Islet precursor cell (in vitro differentiated cells): ENCODE measurements at regions not wholly inside any gene's neighbourhood (a gene's known extent, or its start where the extent isn't known, plus 50 kb on each side); places are given as distances from the start of the nearest gene placed in this dataset.

Experiments used
- DNase-seq: peaks from one replicate; pipeline ENCODE4 v3.0.0-alpha.2; 2018

DNA sequence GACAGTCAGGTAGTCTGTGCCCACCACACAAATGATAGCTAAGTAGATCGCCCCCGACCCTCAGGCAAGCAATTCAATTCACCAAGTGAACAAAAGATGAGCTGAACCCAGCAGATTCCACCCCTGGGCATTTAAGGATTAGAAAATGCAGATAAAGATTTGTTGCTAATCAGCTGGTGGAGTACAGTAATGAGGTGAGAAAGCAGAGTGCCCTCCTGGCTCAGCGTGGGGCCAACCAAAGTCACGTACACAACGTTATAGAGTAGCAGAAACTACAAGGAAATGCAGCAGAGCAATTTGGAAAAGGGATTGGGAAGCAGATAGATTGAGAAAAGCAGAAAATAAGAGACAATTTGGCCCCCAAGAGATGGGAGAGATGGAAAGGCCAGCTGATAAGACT, 91.2 kb downstream of the SOX9 start:
- DNase-seq = no peak

DNA sequence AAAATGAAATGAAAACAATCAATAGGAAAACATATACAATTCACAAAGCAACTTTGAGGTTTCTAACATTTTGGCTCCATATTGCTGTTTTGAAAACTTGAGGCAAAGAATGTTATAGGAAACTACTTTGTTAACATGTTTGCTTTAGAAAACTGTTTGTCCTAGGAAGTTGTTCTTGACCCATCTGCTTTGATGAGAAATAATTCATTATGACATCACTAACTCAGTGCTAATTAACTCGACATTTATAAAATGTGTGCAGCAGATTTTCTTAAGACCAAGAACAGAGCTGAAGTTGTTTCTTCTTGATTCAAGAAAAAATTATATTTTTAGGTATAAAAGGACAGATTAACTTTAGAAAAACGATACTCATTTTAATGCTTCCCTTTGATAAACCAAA, 94.7 kb downstream of the SOX9 start:
- DNase-seq = no peak

DNA sequence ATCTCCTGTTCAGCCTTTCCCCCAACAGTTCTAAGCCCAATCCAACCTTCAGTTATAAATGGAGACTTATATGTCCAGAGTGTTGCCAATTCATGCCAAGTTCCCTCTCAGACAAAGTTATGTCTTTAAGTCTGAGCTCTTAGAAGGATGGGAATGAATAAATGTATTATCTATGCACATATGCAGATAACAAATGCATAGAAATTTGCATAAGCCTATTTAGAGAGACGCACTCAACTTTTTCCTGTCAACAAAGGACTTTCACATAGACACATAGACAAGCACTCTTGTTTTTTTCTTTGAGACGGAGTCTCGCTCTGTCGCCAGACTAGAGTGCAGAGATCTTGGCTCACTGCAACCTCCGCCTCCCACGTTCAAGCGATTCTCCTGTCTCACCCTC, 95.1 kb downstream of the SOX9 start:
- DNase-seq = no peak

GRCh38 chr17:72219137-72219823, 98.5 kb downstream of the SOX9 start:
- peak; percentile 67 for DNase-seq

DNA sequence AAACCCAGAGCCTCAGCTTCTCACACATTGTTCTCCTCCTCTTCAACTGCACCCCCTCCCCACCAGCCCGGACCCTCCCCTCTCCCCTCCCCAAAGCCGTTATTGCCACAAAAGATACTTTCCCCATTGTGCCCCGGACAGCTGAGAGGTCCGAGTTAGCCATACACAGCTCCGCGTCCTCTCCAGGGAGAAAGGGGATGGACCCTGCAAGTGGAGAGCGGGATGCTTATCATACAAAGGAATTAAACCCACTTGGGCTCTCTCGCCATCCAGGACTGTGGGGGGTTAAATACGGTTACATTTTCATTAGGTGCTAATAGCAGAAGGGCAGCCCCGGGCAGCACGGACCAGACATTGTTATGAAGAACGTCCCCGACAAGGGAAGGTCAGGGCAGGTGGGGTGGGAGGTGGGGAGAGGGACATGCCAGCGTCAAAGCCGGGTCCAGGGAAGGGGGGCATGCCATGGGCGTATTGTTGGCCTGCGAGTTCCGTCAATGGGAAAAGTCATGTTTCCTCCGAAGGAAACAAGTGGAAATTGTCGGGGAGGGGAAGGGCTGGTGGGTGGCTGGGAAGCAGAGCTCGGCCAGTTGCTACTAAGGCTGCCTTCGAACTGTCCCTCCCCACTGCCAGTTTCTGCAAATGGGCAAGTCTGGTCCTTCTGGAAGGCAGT, 99.1 kb downstream of the SOX9 start:
- DNase-seq = no peak

DNA sequence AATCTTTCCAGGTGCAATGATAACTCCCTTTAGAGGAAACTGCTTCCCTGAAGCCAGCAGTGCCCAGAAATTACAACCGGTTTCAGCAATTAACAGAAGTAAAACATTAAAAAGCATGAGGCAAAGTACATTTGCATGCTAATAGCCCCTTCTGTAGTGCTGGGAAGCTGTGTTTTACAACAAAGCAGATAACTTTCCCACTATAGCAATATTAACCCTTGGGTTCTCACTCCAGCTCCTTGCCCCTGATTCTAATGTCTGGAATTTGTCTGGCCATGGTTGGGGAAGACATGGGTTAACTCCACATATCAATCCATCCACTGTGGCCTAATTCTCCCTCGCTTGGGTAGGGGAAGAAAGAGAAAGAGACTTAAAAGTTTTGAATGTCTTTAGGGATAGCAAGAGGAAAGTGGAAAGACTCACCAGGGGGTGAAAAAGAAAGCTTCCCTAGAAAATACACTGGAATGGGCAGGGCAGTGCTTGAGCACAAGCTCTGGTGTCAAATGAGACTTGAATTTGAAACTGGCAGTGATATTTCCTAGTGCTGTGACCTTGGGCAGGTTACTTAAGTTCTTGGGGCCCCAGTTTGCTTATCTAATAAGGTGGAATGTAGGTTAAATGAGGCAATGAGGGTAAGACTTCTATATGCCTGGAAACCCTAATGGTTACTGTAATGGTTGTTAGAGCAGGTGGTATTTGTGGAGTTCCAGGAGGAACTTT, 102.0 kb downstream of the SOX9 start:
- no peak for DNase-seq

GRCh38 chr17:72223866-72224291, 103.1 kb downstream of the SOX9 start:
- no peak for DNase-seq

DNA sequence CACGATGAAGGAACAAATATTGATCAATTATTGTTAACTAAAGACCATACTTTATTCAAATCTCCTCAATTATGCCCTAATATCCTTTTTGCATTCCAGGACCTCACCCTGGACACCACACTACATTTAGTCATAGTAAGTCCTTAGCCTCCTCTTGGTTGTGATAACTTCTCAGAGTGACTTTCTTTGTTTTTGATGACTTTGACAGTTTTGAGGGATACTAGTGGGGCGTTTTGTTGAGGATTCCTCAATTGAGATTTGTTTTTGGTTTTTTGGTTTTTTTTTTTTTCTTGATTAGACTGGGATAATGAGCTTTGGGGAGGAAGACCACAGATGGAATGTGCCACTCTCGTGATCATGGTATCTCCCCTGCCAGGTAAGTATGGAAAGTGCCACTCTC, 105.5 kb downstream of the SOX9 start:
- DNase-seq = no peak

DNA sequence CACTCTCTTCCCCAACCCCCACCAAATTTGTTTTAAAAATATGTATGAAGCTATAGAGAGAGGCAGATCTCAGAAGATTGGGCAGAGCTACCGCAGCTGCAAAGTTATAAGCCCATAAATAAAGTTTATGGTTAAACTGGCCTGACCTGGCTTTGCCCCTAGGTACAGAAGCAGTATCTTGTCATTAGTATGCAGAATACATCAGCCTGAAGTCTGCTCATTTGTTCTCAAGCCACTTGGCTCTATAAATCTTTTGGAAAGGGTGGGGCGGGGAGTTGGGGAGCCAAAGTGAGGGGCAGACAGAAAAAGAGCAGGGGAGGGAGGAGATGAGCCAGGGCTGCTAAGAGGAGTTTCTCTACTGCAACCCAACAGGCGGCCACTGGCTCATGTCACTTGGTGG, 113.2 kb downstream of the SOX9 start:
- DNase-seq = no peak

GRCh38 chr17:72234985-72235384, 114.2 kb downstream of the SOX9 start:
- no peak for DNase-seq

GRCh38 chr17:72236980-72237633, 116.3 kb downstream of the SOX9 start:
- no peak for DNase-seq

DNA sequence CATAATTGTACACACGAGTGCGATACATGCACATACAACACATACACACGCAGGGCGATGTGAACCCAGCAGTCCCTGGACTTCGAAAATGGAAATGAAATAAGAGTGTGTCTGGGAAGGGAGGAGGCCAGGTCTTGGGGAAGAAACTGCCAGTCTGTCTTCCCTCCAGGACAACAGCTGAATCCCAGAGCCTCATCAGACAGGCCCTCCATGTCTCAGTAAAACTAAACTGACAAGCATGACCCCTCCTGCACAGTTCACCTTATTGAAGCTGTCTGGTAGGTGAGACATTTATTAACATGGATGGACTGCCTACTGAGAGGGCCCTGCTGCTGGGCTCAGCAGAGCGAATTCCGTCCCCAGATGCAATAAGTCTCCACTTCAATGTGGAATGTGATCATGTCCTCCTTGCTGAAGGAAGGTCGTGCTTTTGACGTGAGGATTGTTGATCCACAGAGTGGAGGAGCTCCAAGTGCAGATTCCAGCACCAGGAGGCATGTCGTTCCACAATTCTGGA, 117.4 kb downstream of the SOX9 start:
- no peak for DNase-seq

DNA sequence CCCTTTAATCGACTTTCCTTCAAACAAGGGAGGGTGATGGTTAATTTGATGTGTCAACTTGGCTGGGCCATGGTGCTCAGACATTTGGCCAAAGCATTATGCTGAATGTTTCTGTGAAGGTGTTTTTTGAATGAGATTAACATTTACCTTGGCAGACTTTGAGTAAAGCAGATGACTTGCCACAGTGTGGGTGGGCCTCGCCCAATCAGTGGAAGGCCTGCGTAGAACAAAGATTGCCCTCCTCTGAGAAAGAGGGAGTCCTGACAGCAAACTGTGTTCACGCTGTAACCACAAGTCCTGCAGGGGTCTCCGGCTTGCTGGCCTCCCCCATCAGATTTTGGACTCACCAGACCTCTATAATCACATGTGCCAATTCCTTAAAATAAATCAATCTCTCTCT, 118.7 kb downstream of the SOX9 start:
- DNase-seq = no peak

DNA sequence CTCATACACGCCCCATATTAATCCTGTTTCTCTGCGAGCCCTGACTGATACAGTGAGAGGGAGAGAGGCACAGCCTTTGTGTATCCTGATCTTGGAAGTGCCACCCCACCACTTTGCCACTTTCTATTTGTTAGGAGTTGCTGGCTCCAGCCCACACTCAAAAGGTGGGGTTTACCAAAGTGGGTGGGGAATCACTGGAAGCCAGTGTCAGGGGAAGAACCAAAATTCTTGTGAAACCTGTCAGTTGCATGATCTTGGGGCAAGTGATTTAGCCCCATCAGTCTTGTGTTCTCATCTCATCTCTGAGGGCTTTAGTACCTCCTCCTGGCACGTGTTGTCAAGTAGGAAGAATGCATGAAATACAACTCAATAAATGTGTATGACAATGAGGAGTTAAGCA, 119.5 kb downstream of the SOX9 start:
- no peak for DNase-seq

DNA sequence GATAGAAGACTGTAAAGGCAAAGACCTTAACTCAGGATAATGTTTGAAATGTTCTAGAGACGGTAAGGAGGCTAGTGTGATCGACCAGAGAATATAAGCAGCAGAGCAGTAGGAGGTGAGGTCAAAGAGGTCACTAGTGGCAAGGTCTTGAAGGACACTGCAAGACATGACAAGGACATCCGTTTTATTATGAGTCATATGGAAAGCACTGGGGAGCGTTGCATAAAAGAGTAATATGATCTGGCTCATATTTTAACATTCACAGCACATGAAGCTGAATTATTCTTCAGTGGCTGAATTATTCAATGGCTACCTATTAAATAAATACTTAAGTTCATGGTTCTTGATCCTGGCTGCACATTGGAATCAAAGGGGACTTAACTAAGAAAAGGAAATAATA, 123.7 kb downstream of the SOX9 start:
- no peak for DNase-seq

DNA sequence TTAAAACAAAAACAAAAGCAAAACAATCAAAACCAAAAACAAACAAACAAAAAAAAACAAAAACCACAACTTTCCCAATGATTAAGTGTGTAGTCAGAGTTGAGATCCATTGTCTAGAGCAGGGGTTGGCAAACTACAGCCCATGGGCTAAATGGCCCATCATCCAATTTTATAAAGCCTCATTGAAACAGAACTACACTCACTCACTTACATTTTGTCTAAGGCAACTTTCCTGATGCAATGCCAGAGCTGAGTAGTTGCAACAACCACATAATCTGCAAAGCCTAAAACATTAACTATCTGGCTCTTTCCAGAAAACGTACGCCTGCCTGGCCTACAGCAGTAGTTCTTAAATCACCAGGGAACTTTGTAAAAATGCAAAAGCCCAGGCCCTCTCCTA, 124.1 kb downstream of the SOX9 start:
- DNase-seq = no peak

- DNase-seq = no peak
These were observed 128.6 kb downstream of the SOX9 start for GRCh38 chr17:72249441-72249840.

DNA sequence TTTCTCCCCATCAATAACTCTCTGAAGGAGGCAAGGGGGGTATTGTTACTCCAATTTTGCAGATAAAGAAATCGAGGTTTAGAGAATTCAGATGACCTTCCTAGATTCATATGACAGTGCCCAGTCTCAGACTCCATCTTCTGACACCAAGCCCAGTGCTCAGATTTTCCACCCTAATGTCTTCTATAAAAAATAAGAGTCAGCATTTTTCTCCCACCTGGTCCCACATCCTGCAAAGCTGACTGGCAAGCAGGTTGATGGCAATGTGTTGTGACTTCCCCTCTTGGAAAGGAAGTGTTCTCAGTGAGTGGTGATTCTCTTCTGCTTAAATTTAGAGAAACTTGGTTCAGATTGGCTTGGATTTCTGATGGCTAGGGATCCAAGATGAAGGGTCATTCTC, 129.4 kb downstream of the SOX9 start:
- DNase-seq = no peak

- DNase-seq = no peak
These were observed 132.8 kb downstream of the SOX9 start for GRCh38 chr17:72253597-72253996.

DNA sequence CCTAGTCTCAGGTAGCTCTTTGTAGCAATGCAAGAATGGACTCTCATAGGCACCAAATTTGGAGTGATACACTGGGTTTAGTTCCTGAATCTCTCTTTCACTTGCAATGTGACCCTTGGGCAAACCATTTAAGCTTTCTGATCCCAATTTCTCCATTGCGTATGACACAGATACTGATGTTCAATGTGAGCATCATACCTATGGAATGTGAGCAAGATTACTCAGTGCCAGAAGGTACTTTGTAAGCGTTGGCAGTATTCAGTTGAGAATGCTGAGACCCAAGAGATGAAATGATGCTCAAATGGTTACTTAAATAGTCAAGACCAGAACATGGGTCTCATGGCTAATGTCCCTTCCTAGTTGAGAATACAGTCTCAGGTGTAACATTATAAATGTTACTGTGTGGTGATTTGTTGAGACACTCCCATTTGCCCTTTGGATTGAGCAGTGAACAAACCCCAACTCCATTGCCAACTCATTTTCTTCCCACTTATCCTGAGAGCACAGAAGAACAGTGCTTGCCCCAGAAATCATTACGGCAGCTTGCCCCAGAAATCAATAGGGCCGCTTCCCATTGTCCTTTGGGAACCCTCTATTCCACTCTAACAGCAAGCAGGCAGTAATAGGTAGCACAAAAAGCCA, 134.1 kb downstream of the SOX9 start:
- no peak for DNase-seq

DNA sequence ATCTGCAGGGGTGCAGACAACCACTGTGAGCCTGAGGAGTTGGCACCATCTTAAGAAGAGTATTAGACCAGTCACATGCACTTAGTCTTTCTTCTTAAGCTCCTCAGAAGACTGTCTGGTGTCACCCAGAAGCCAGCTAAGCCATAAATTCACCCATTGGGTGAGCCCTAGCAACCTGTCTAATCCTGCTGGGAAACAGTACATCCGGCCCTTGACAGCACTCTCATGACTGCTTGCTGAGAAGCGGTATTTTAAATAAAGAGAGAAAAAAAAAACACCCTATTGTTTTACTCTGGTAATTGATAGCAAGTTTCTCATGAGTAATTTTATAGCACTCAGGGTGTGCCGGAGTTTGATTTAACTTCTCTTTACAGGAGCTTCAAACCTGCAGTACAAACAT, 134.7 kb downstream of the SOX9 start:
- DNase-seq = no peak

GRCh38 chr17:72258711-72259110, 137.9 kb downstream of the SOX9 start:
- no peak for DNase-seq

DNA sequence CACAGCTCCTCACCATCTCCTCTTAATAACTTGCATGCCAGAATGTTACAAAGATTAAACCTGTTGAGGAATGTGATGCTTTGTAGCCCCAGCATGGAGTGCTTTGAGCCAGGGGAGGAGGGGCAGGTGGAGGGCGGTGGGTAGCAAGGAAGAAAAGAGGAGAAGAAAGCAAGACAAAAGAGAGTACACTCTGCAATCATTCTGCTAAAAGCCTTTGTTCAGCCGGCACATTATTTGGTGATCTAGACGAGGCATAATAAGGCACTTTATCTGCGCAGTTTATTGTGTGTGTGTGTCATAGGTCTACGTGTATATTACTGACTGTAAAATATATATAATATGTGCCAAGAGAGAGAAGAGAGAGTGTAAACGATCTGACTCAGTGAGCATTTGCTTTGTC, 139.1 kb downstream of the SOX9 start:
- DNase-seq = no peak
